Liver (tissue), 8 donors: ENCODE measurements at regions not wholly inside any gene's neighbourhood (a gene's known extent, or its start where the extent isn't known, plus 50 kb on each side); places are given as distances from the start of the nearest gene placed in this dataset.

ENCODE experiments used
- DNase-seq: peaks from one replicate; pipeline ENCODE4 v3.0.0-alpha.2; 2017; ENCODE audit warnings: low spot score
- H3K27ac ChIP-seq, 2 donors: one replicate each; pipeline ENCODE4 v1.7.0; 2013; ENCODE audit warnings: inconsistent platforms in 2 of 2, low read length in 2 of 2, control low read depth in 1 of 2, low read depth in 1 of 2, mild to moderate bottlenecking in 1 of 2
- H3K27me3 ChIP-seq, 4 donors: one replicate each; pipeline versions ENCODE4 v1.6.1 to v1.7.0; 2013; ENCODE audit warnings: low read length in 3 of 4, inconsistent platforms in 1 of 4, mild to moderate bottlenecking in 1 of 4, moderate library complexity in 1 of 4; ENCODE audit not compliant: control insufficient read depth in 4 of 4, insufficient read depth in 4 of 4
- H3K36me3 ChIP-seq, 4 donors: one replicate each; pipeline versions ENCODE4 v1.6.1 to v1.7.0; 2013; ENCODE audit warnings: low read length in 3 of 4, mild to moderate bottlenecking in 3 of 4, low read depth in 1 of 4, moderate library complexity in 1 of 4; ENCODE audit not compliant: control insufficient read depth in 4 of 4, insufficient read depth in 3 of 4
- H3K4me1 ChIP-seq, 4 donors: one replicate each; pipeline versions ENCODE4 v1.6.1 to v1.7.0; 2013; ENCODE audit warnings: low read length in 3 of 4, mild to moderate bottlenecking in 3 of 4, moderate library complexity in 1 of 4; ENCODE audit not compliant: control insufficient read depth in 4 of 4, insufficient read depth in 4 of 4
- H3K4me3 ChIP-seq, 3 donors: one replicate each; pipeline versions ENCODE4 v1.6.1 to v1.7.0; 2013; ENCODE audit warnings: low read length in 3 of 3, control low read depth in 1 of 3, low read depth in 1 of 3, mild to moderate bottlenecking in 1 of 3
- H3K9ac ChIP-seq, 2 donors: one replicate each; pipeline ENCODE4 v1.7.0; 2013; ENCODE audit warnings: low read length in 2 of 2, mild to moderate bottlenecking in 2 of 2, moderate library complexity in 2 of 2, control low read depth in 1 of 2, low read depth in 1 of 2
- H3K9me3 ChIP-seq, 4 donors: one replicate each; pipeline versions ENCODE4 v1.6.1 to v1.7.0; 2013; ENCODE audit warnings: low read length in 3 of 4; ENCODE audit not compliant: control insufficient read depth in 4 of 4
- EGR1 ChIP-seq, 2 donors: IDR thresholded peaks; 2 replicates each; pipeline ENCODE4 v1.6.1; 2016 to 2018; ENCODE audit warnings: antibody characterized with exemption in 2 of 2, low read depth in 2 of 2
- GABPA ChIP-seq, 2 donors: IDR thresholded peaks in 1 of 2; conservative IDR thresholded peaks in 1 of 2; 2 replicates each; pipeline ENCODE4 v1.6.1; 2016; ENCODE audit warnings: antibody characterized with exemption in 2 of 2, mild to moderate bottlenecking in 1 of 2, moderate library complexity in 1 of 2
- HNF4A ChIP-seq, 2 donors: conservative IDR thresholded peaks; 2 replicates each; pipeline ENCODE4 v1.6.1; 2016; ENCODE audit warnings: antibody characterized with exemption in 2 of 2, mild to moderate bottlenecking in 2 of 2
- RAD21 ChIP-seq, 2 donors: IDR thresholded peaks; 2 replicates each; pipeline ENCODE4 v1.6.1; 2016; ENCODE audit warnings: antibody characterized with exemption in 2 of 2, mild to moderate bottlenecking in 2 of 2
- RXRA ChIP-seq, 2 donors: IDR thresholded peaks; 2 replicates each; pipeline ENCODE4 v1.6.1; 2017 to 2018; ENCODE audit warnings: antibody characterized with exemption in 2 of 2, mild to moderate bottlenecking in 1 of 2
- TAF1 ChIP-seq: conservative IDR thresholded peaks from 2 replicates; pipeline ENCODE4 v1.6.1; 2016; ENCODE audit warnings: antibody characterized with exemption, mild to moderate bottlenecking
- YY1 ChIP-seq: IDR thresholded peaks from 2 replicates; pipeline ENCODE4 v1.6.1; 2016; ENCODE audit warnings: antibody characterized with exemption, mild to moderate bottlenecking
- WGBS: extraction: QIAGEN DNeasy Blood & Tissue Kit; methylation state at CpG from one replicate; pipeline ENCODE4 v1.1.7; 2013; 5-methylcytosine and 5-hydroxymethylcytosine counted together
- TF ChIP-seq, protein P1 (sequence below): IDR thresholded peaks from 2 replicates; pipeline ENCODE4 v1.6.1; 2016; ENCODE audit warnings: antibody characterized with exemption
- TF ChIP-seq, protein P2 (sequence below): IDR thresholded peaks from 2 replicates; pipeline ENCODE4 v1.6.1; 2016; ENCODE audit warnings: antibody characterized with exemption
- TF ChIP-seq, protein P3 (sequence below): IDR thresholded peaks from 2 replicates; pipeline ENCODE4 v1.6.1; 2016; ENCODE audit warnings: antibody characterized with exemption, mild to moderate bottlenecking
- TF ChIP-seq, protein P4 (sequence below): fragments of 150-350 bp; IDR thresholded peaks from 2 replicates; pipeline ENCODE4 v1.5.1; 2017; ENCODE audit warnings: improper control_type of control experiment, low read depth, low read length; ENCODE audit not compliant: missing input control
- donor health status: healthy.
- donor health status: healthy.
- donor health status: healthy.
- donor health status: healthy.
- donor health status: healthy.

DNA sequence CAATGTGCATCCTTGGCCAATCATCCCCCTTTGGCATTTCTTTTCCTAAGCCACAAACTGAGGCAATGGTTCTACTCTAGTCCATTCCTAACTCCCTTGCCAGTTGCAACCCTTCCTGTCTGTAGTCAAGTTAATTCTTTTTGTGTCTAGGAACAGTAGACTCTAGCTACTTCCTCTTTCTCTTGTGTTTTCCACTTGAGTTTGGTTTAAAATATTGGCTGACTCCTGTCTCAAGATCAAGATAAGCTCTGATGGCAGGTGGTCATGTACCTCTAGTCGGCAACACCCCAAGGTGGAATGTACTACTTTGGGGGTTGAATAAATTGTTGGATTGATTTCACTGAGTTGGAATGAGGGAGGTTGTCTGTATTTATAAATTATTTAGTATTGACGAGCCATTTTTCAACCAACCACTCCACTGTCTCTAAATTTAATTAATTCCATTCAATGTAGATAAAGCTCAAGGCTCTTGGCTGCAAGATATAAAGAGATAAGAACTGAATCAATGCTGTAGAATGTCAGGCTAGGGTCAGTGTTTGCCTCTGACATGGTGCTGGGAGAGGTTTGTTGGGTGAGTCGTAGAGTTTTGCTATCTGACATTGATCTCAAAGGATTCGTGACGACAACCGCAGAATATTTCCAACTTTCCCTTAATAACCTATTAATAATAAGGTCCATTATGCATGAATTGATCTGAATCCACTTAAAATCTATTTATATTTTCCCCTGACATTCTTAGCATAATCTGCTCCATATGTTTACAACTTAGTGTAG, 188.7 kb upstream of the APCDD1 start:
- Histone ChIP-seq H3K4me3 (no peak overlapping the region), H3K9ac (no peak overlapping the region), H3K9me3 (no peaks in the 10 kb centered on the region), H3K36me3 (no peaks in the 10 kb centered on the region), H3K27ac (no peak overlapping the region), H3K4me1 (no peaks in the 10 kb centered on the region), H3K27me3 (no peaks in the 10 kb centered on the region)
- TF ChIP-seq, protein P1, sequence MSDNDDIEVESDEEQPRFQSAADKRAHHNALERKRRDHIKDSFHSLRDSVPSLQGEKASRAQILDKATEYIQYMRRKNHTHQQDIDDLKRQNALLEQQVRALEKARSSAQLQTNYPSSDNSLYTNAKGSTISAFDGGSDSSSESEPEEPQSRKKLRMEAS: no peak
- TF ChIP-seq, protein P2, sequence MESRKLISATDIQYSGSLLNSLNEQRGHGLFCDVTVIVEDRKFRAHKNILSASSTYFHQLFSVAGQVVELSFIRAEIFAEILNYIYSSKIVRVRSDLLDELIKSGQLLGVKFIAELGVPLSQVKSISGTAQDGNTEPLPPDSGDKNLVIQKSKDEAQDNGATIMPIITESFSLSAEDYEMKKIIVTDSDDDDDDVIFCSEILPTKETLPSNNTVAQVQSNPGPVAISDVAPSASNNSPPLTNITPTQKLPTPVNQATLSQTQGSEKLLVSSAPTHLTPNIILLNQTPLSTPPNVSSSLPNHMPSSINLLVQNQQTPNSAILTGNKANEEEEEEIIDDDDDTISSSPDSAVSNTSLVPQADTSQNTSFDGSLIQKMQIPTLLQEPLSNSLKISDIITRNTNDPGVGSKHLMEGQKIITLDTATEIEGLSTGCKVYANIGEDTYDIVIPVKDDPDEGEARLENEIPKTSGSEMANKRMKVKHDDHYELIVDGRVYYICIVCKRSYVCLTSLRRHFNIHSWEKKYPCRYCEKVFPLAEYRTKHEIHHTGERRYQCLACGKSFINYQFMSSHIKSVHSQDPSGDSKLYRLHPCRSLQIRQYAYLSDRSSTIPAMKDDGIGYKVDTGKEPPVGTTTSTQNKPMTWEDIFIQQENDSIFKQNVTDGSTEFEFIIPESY: no peak
- TF ChIP-seq RAD21 (IDR thresholded peaks at IDR 0.05) (no peak), EGR1 (IDR thresholded peaks at IDR 0.05; ENCODE audit: low read depth in 2 of 2) (no peak), GABPA (IDR thresholded peaks at IDR 0.05 in 1 of 2, conservative IDR thresholded peaks at IDR 0.05 in 1 of 2) (no peak)
- TF ChIP-seq, protein P3, sequence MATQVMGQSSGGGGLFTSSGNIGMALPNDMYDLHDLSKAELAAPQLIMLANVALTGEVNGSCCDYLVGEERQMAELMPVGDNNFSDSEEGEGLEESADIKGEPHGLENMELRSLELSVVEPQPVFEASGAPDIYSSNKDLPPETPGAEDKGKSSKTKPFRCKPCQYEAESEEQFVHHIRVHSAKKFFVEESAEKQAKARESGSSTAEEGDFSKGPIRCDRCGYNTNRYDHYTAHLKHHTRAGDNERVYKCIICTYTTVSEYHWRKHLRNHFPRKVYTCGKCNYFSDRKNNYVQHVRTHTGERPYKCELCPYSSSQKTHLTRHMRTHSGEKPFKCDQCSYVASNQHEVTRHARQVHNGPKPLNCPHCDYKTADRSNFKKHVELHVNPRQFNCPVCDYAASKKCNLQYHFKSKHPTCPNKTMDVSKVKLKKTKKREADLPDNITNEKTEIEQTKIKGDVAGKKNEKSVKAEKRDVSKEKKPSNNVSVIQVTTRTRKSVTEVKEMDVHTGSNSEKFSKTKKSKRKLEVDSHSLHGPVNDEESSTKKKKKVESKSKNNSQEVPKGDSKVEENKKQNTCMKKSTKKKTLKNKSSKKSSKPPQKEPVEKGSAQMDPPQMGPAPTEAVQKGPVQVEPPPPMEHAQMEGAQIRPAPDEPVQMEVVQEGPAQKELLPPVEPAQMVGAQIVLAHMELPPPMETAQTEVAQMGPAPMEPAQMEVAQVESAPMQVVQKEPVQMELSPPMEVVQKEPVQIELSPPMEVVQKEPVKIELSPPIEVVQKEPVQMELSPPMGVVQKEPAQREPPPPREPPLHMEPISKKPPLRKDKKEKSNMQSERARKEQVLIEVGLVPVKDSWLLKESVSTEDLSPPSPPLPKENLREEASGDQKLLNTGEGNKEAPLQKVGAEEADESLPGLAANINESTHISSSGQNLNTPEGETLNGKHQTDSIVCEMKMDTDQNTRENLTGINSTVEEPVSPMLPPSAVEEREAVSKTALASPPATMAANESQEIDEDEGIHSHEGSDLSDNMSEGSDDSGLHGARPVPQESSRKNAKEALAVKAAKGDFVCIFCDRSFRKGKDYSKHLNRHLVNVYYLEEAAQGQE: no peak
- no peak for DNase-seq
- WGBS: 59% methylated on average over 6 of the region's 6 CpGs

DNA sequence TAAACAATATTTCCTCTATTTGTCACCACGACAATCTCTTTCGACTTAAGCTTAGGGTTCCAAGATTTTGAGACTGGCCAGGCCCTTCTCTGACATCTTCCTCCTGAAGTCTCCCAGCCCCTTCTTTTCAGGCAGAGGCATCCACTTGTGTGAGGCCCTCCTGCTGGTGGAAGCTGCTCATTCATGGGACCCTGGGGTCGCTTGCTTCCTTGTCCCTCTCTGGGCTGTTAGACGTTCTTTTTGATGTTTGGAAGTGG, 188.2 kb upstream of the APCDD1 start:
- H3K9ac ChIP-seq: no peak overlapping the region
- WGBS: 76% methylated on average over 4 of the region's 4 CpGs
- TF ChIP-seq GABPA (IDR thresholded peaks at IDR 0.05 in 1 of 2, conservative IDR thresholded peaks at IDR 0.05 in 1 of 2) (no peak), TAF1 (no peak), EGR1 (IDR thresholded peaks at IDR 0.05; ENCODE audit: low read depth in 2 of 2) (no peak), RXRA (IDR thresholded peaks at IDR 0.05) (no peak), HNF4A (conservative IDR thresholded peaks at IDR 0.05) (no peak), YY1 (no peak)
- TF ChIP-seq, protein P3: no peak
- TF ChIP-seq, protein P4, sequence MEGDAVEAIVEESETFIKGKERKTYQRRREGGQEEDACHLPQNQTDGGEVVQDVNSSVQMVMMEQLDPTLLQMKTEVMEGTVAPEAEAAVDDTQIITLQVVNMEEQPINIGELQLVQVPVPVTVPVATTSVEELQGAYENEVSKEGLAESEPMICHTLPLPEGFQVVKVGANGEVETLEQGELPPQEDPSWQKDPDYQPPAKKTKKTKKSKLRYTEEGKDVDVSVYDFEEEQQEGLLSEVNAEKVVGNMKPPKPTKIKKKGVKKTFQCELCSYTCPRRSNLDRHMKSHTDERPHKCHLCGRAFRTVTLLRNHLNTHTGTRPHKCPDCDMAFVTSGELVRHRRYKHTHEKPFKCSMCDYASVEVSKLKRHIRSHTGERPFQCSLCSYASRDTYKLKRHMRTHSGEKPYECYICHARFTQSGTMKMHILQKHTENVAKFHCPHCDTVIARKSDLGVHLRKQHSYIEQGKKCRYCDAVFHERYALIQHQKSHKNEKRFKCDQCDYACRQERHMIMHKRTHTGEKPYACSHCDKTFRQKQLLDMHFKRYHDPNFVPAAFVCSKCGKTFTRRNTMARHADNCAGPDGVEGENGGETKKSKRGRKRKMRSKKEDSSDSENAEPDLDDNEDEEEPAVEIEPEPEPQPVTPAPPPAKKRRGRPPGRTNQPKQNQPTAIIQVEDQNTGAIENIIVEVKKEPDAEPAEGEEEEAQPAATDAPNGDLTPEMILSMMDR: no peak

More for the DNA sequence above, 188.2 kb upstream of the APCDD1 start:
- Histone ChIP-seq H3K27me3 (no peaks in the 10 kb centered on the region), H3K4me1 (no peaks in the 10 kb centered on the region), H3K9me3 (no peaks in the 10 kb centered on the region), H3K27ac (no peak overlapping the region), H3K4me3 (no peak overlapping the region), H3K36me3 (no peaks in the 10 kb centered on the region)
- DNase-seq: no peak
